Activated CD8-positive, alpha-beta T cell treated with anti-CD3 and anti-CD28 coated beads, Interleukin-2, amount 10 ng/mL, durations not matched to agents 7 days and 5 days (primary cell): ENCODE measurements at regions not wholly inside any gene's neighbourhood (a gene's known extent, or its start where the extent isn't known, plus 50 kb on each side); places are given as distances from the start of the nearest gene placed in this dataset.

Experiments used
- ATAC-seq: fragments of 150-1000 bp; cut with Tn5 transposase; one replicate; pipeline ENCODE4 v1.10.0; 2021; ENCODE audit warnings: moderate library complexity
- CTCF ChIA-PET: fragments of 350-600 bp; sonication (Branson Sonifier 250); formaldehyde crosslinking; loops from one replicate; lab custom pipeline; 2021; ENCODE audit warnings: antibody characterized with exemption; lab: Charles Lee
- POLR2A ChIA-PET: fragments of 350-600 bp; sonication (Branson Sonifier 250); formaldehyde crosslinking; loops from one replicate; lab custom pipeline; 2021; ENCODE audit warnings: antibody characterized with exemption; lab: Charles Lee
- DNase-seq: peaks from one replicate; pipeline ENCODE4 v3.0.0-alpha.2; 2020
- H3K27ac Mint-ChIP-seq: one replicate; pipeline ENCODE4 v1.8.0; 2021; ENCODE audit warnings: mild to moderate bottlenecking, mixed read lengths
- H3K27me3 Mint-ChIP-seq: one replicate; pipeline ENCODE4 v1.8.0; 2021; ENCODE audit warnings: low read depth, mixed read lengths
- H3K36me3 Mint-ChIP-seq: one replicate; pipeline ENCODE4 v1.8.0; 2021; ENCODE audit warnings: low read depth, mixed read lengths
- H3K4me1 Mint-ChIP-seq: one replicate; pipeline ENCODE4 v1.8.0; 2021; ENCODE audit warnings: low read depth, mixed read lengths
- H3K4me3 Mint-ChIP-seq: one replicate; pipeline ENCODE4 v1.8.0; 2021; ENCODE audit warnings: mild to moderate bottlenecking, mixed read lengths
- H3K9me3 Mint-ChIP-seq: one replicate; pipeline ENCODE4 v1.8.0; 2022; ENCODE audit warnings: mixed read lengths; ENCODE audit not compliant: insufficient read depth

DNA sequence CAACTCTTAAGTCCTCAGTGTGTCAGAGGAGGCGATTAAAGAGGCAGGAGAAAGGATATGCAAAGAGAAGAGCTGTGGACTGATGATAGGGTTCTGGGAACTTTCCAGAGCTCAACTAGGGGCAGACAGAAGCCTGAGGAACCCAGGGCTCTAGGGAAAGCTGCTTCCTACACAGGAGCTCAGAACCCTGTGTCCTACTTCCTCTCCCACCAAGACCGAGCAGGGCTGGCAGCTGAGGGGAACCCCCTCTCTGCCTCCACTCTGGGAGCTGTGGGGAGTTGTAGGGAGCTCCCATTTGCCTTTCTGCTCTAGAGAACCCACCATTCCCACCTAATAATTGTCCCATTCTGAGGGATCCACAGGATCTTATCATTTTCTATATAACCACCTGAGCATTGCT, 674.3 kb downstream of the ACTL7B start:
- Mint-ChIP-seq H3K27me3 (no peaks in the 10 kb centered on the region), H3K4me1 (no peaks in the 10 kb centered on the region), H3K9me3 (no peaks in the 10 kb centered on the region), H3K27ac (no peak overlapping the region), H3K4me3 (no peak overlapping the region), H3K36me3 (no peaks in the 10 kb centered on the region)
- no peak for DNase-seq
- POLR2A ChIA-PET: no interaction called here
- ATAC-seq: no peak
- CTCF ChIA-PET: no interaction called here

DNA sequence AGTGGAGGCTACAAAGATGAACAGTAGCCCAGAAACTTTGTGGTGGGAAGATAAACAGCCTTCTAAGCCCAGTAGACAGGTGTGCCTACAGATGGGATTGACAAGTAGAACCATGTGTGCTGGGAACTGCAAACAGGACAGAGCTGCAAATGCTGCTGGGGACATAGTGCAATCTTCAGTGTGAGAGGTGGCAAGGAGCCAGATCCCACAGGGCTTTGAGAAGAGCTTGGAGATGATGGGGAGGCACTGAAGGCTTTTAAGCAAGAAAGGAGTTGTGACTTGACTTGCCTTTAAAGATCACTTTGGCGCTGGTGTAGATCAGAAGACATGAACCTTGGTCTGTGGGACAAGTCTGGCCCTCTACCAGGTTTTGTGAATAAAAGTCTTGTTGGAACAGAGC, 675.2 kb downstream of the ACTL7B start:
- POLR2A ChIA-PET: no interaction called here
- ATAC-seq (no peak), DNase-seq (no peak)
- no peaks in the 10 kb centered on the region for H3K4me1 Mint-ChIP-seq
- H3K27ac Mint-ChIP-seq: no peak overlapping the region
- no peaks in the 10 kb centered on the region for H3K9me3 Mint-ChIP-seq
- H3K4me3 Mint-ChIP-seq: no peak overlapping the region
- H3K27me3 Mint-ChIP-seq: no peaks in the 10 kb centered on the region
- no peaks in the 10 kb centered on the region for H3K36me3 Mint-ChIP-seq
- CTCF ChIA-PET: no interaction called here

DNA sequence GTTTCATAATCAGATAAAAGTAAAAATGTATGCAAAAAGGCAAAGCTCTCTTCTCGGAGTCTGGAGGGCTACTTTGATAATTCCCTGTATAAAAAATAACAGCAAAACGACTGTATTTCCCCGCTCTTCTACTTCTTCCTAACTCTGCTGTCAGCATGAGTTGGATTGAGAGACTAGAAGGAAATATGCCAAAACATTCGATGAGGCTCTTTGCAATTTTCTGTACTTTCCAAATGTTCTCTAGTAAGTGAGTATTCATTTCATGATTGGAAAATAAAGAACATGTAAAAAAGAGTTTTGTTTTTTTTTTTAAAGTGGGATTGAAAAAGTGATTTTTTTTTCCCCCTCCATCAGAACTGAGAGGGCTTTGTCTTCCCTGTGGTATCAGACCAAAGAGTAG, 677.5 kb downstream of the ACTL7B start:
- ChIA-PET CTCF (no interaction called here), POLR2A (no interaction called here)
- no peaks in the 10 kb centered on the region for H3K4me1 Mint-ChIP-seq
- H3K27ac Mint-ChIP-seq: no peak overlapping the region
- H3K9me3 Mint-ChIP-seq: no peaks in the 10 kb centered on the region
- DNase-seq: no peak
- H3K27me3 Mint-ChIP-seq: no peaks in the 10 kb centered on the region
- no peak for ATAC-seq
- H3K4me3 Mint-ChIP-seq: no peak overlapping the region
- H3K36me3 Mint-ChIP-seq: no peaks in the 10 kb centered on the region

DNA sequence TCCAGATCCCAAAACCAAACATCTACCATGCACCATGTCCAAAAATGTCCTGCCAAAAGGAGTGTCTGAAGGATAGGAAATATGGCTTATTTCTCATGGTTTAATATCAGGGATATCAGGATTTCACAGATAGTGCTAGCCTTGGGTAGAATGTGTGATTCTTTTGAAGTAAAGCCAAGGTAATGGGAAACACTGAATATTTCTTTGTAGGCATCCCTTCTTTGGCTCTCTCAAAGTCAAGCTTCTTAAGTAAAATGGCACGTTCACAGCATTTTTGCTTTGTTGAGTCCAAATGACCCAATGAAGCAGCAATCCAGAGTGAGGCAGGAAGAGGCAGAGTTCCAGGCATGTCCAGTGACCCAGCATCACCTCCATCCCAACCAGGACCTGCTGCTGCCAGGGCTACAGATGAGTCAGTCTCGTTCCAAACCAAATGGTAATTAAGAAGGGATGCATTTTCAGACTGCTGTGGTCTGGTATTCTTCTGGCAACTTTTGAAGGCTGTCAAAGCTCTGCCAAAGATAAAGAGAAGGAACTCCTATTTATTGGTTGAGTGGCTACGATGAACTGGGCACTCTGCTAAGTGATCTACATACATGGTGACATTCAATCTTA, 678.8 kb upstream of the KLF4 start:
- no peaks in the 10 kb centered on the region for H3K36me3 Mint-ChIP-seq
- DNase-seq (no peak), ATAC-seq (no peak)
- no peak overlapping the region for H3K4me3 Mint-ChIP-seq
- CTCF ChIA-PET: no interaction called here
- no peak overlapping the region for H3K27ac Mint-ChIP-seq
- H3K27me3 Mint-ChIP-seq: no peaks in the 10 kb centered on the region
- POLR2A ChIA-PET: no interaction called here
- H3K9me3 Mint-ChIP-seq: peaks cover 4% of the 10 kb centered on the region
- H3K4me1 Mint-ChIP-seq: no peaks in the 10 kb centered on the region

DNA sequence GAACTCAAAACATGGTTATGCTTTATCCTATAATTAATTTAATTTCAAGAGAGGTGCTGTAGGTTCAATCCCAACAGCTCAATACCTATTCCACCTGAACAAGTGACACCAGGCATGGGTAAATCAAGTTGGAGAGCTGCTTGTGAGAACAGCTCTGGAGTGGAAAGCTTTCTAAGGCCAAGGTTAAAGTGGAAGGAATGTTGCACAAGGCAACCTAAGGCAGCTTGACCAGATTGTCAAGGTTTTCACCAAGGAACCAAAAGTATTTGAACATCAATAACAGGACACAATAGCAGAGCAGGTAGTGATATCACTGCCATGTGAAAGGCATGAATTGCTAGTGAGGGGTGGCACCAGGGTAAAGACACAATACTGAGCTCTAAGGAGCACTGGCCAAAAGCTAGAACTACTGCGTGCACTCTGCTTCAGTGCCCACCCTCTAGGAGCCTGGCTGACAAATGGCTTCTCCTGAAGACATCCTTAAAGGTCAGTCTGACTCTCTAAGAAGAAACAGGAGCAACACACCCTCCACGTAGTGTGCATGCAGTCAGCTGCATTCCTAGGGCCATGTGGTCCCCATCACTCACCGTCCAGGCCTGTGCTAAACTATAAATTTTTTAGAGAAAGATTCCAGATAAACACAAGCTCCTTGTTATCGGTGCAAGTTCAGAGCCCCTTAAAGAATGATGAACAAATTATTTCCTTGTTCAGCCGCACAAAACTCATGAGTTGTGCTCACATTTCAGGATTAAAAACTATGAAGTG, 677.7 kb upstream of the KLF4 start:
- Mint-ChIP-seq H3K9me3 (peaks cover 2% of the 10 kb centered on the region), H3K27me3 (no peaks in the 10 kb centered on the region), H3K27ac (no peak overlapping the region)

DNA sequence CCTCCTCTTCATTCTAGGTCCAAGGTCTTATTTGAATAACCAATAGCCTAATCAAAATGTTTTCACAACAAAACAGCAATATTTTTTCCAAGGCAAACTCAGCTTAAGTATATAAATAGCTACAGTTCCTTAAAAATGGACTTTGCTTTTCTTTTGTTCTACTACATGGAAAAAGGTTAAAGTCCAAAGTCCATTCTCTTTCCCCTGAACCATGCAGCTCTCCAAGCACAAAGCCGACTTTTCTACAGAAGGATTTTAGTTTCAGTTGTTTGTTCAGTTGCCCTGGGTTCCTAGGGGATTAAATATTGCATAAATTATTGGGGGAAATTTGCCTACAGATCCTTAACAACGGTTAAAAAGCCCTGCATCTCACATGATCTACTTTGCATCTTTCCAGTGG, 677.0 kb upstream of the KLF4 start:
- no peak overlapping the region for H3K27ac Mint-ChIP-seq

More for the DNA sequence above, 677.7 kb upstream of the KLF4 start:
- POLR2A ChIA-PET: no interaction called here
- ATAC-seq (no peak), DNase-seq (no peak)
- no peak overlapping the region for H3K4me3 Mint-ChIP-seq
- no peaks in the 10 kb centered on the region for H3K36me3 Mint-ChIP-seq
- CTCF ChIA-PET: no interaction called here
- H3K4me1 Mint-ChIP-seq: no peaks in the 10 kb centered on the region

DNA sequence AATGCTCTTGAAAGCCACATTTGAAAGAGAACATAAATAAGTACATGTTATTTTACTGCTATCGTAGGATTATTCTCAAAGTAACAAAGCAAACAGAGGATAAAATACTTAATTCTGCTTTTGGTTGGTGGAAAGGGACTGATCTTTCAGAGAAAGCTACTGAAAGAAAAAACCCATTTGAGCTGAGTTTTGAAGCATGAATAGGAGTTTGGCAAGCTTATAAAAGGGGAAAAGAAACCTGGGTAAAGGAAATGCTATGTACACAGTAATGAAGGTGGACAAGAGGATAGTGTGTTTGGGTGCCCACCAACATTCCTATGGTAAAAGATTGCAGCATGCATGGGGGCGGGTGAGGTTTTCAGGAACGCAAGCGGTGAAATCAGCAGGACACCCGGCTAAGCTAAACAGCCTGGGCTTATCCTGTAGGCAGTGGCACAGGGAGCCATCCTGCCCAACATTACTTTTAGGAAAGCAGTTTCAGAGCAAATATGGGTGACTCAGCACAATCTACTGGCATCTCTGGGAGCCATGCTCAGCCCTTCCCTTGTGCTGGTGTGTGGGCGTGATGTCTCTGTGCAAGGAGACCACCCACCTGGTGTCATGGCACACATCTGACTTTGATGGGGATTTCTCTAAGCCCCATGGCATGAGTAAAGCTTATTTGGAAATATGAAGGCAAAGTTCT, 673.9 kb upstream of the KLF4 start:
- no peak for DNase-seq
- Mint-ChIP-seq H3K27ac (no peak overlapping the region), H3K4me3 (no peak overlapping the region), H3K27me3 (no peaks in the 10 kb centered on the region), H3K36me3 (no peaks in the 10 kb centered on the region), H3K4me1 (no peaks in the 10 kb centered on the region), H3K9me3 (no peaks in the 10 kb centered on the region)
- ChIA-PET POLR2A (no interaction called here), CTCF (no interaction called here)
- no peak for ATAC-seq

More for the DNA sequence above, 677.0 kb upstream of the KLF4 start:
- Mint-ChIP-seq H3K27me3 (no peaks in the 10 kb centered on the region), H3K36me3 (no peaks in the 10 kb centered on the region), H3K4me1 (no peaks in the 10 kb centered on the region), H3K4me3 (no peak overlapping the region), H3K9me3 (no peaks in the 10 kb centered on the region)
- ChIA-PET POLR2A (no interaction called here), CTCF (no interaction called here)
- DNase-seq: no peak
- ATAC-seq: no peak

DNA sequence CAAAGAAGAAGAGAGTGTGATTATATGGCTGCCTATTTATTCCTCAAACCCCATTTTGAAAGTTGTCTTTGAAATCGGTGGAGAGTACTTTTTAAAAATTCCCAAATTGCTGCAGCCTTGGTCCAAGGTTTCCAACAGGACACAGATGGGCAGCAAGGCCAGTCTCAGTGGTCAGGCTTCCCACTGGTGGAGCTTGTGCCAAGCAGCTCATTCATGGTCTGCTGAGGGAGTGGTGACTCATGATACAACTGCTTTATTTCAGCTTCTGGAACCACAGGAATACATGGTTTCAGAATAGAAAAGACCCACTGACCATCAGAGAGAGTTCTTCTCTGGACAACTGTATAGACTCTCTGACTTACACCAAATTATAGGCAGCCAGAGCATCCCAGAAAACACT, 673.1 kb upstream of the KLF4 start:
- H3K27me3 Mint-ChIP-seq: no peaks in the 10 kb centered on the region
- DNase-seq: no peak
- CTCF ChIA-PET: no interaction called here
- POLR2A ChIA-PET: no interaction called here
- H3K27ac Mint-ChIP-seq: no peak overlapping the region
- no peak for ATAC-seq
- H3K4me1 Mint-ChIP-seq: no peaks in the 10 kb centered on the region
- no peaks in the 10 kb centered on the region for H3K36me3 Mint-ChIP-seq
- H3K4me3 Mint-ChIP-seq: no peak overlapping the region
- H3K9me3 Mint-ChIP-seq: no peaks in the 10 kb centered on the region

DNA sequence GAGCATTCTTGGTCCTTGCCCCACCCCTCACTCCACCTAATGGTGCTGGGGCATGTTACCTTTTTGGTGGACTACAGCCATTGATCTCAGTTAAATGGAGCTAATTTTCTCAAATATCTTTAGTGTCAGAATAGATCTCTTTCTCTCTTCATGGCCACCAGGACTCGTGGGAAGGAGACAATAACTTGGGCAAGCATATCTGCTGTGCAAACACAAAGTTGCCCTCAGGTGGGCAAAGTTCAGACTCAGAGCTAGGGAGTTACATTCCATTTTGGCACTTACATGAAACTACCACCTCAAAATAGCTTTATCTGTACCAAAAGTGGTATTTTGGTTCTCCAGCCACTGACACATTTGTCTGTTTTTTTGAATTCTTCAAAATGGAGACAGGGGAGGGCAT, 671.9 kb upstream of the KLF4 start:
- Mint-ChIP-seq H3K4me1 (no peaks in the 10 kb centered on the region), H3K27ac (no peak overlapping the region), H3K36me3 (no peaks in the 10 kb centered on the region), H3K4me3 (no peak overlapping the region), H3K27me3 (no peaks in the 10 kb centered on the region), H3K9me3 (no peaks in the 10 kb centered on the region)
- ChIA-PET CTCF (no interaction called here), POLR2A (no interaction called here)
- no peak for DNase-seq
- ATAC-seq: no peak

DNA sequence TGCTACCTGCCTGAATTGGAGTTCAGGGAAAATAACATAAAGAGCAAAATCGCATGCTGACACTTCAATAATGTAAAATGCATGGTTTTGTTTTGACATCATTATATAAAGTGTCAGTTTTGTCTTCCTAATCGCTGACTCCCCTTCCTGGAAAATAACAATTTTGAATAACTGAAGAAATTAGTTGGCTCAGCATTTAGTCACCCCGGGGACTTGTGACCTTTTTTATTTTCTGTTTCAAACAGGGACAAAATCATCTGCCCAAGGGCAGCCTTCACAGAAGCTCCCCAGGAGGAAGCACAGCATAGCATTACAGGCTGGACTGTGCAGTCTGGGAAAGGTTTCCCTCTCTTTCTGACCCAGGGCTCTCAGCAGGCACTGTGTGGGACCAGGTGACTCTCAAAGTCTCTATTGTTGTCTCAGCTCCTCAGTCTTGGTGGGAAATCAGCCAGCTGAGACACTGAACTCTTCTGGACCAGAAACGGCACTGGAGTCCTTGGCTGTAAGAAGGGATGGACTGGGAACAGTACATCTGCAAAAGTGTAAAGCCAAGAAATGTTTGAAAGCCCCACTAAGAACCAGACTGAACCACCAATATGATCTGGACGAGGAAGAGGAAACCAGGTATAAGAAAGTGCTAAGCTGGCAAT, 671.3 kb upstream of the KLF4 start:
- Mint-ChIP-seq H3K4me1 (no peaks in the 10 kb centered on the region), H3K4me3 (no peak overlapping the region), H3K27ac (no peak overlapping the region), H3K27me3 (no peaks in the 10 kb centered on the region), H3K36me3 (no peaks in the 10 kb centered on the region), H3K9me3 (no peaks in the 10 kb centered on the region)
- CTCF ChIA-PET: no interaction called here
- POLR2A ChIA-PET: no interaction called here
- DNase-seq (no peak), ATAC-seq (no peak)

DNA sequence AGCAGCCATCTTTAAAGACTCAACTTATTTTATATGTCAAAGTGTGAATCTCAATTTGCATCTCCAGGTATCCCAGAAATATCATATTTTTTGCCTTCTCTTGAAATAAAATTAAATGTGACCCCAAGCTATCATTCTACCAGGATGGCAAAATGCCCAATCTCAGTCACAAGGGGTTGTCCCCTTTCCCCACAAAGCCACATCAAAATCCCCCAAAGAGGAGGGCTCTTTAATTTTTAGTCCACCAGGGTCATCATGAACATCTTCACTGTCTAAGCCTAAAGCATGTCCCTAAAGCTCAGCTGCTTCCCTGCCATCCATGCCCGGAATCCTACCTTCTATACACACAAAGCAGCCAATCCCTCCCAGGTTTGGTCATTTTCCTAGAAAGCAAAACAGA, 670.5 kb upstream of the KLF4 start:
- no peaks in the 10 kb centered on the region for H3K27me3 Mint-ChIP-seq
- ATAC-seq (no peak), DNase-seq (no peak)
- no peak overlapping the region for H3K4me3 Mint-ChIP-seq
- H3K9me3 Mint-ChIP-seq: no peaks in the 10 kb centered on the region
- no peaks in the 10 kb centered on the region for H3K36me3 Mint-ChIP-seq
- ChIA-PET POLR2A (no interaction called here), CTCF (no interaction called here)
- H3K27ac Mint-ChIP-seq: no peak overlapping the region
- no peaks in the 10 kb centered on the region for H3K4me1 Mint-ChIP-seq
